Activated T-helper 1 cell treated with Interleukin-2 at 50 U/mL for 16 hours (primary cell): ENCODE measurements at regions not wholly inside any gene's neighbourhood (a gene's known extent, or its start where the extent isn't known, plus 50 kb on each side); places are given as distances from the start of the nearest gene placed in this dataset.

Source experiments
- DNase-seq: peaks from one replicate; pipeline ENCODE4 v3.0.0-alpha.2; 2020; ENCODE audit warnings: low read depth

GRCh38 chr10:78861529-78862327 is 207.0 kb upstream of the ZMIZ1 start:
- DNase-seq, result no peak

GRCh38 chr10:78862328-78862640 is 206.5 kb upstream of the ZMIZ1 start:
- no peak for DNase-seq

GRCh38 chr10:78863140-78863905 is 205.4 kb upstream of the ZMIZ1 start:
- DNase-seq, result no peak

- no peak for DNase-seq
Observed at GRCh38 chr10:78863906-78864239, 204.9 kb upstream of the ZMIZ1 start.

GRCh38 chr10:78864761-78865537 is 203.8 kb upstream of the ZMIZ1 start:
- no peak for DNase-seq

- DNase-seq, result no peak
Observed at GRCh38 chr10:78865538-78865875, 203.3 kb upstream of the ZMIZ1 start.

GRCh38 chr10:78865931-78866717 is 202.6 kb upstream of the ZMIZ1 start:
- no peak for DNase-seq

GRCh38 chr10:78866731-78867554 is 201.8 kb upstream of the ZMIZ1 start:
- DNase-seq, result no peak

GRCh38 chr10:78867555-78867939 is 201.2 kb upstream of the ZMIZ1 start:
- DNase-seq, result no peak

- no peak for DNase-seq
Observed at GRCh38 chr10:78868048-78868447, 200.7 kb upstream of the ZMIZ1 start.

GRCh38 chr10:78868456-78868855 is 200.3 kb upstream of the ZMIZ1 start:
- no peak for DNase-seq

GRCh38 chr10:78868861-78869260 is 199.9 kb upstream of the ZMIZ1 start:
- no peak for DNase-seq

GRCh38 chr10:78869508-78870454 is 199.0 kb upstream of the ZMIZ1 start:
- no peak for DNase-seq

GRCh38 chr10:78870458-78870857 is 198.3 kb upstream of the ZMIZ1 start:
- DNase-seq, result no peak

GRCh38 chr10:78871796-78872195 is 197.0 kb upstream of the ZMIZ1 start:
- no peak for DNase-seq

GRCh38 chr10:78873413-78873812 is 195.4 kb upstream of the ZMIZ1 start:
- DNase-seq, result no peak

- DNase-seq, result no peak
Observed at GRCh38 chr10:78875331-78875877, 193.4 kb upstream of the ZMIZ1 start.

- DNase-seq, result no peak
Observed at GRCh38 chr10:78875932-78876331, 192.8 kb upstream of the ZMIZ1 start.

GRCh38 chr10:78876449-78876848 is 192.3 kb upstream of the ZMIZ1 start:
- DNase-seq, result no peak

GRCh38 chr10:78879621-78880020 is 189.1 kb upstream of the ZMIZ1 start:
- no peak for DNase-seq
